Retina (tissue), 1 donor: ENCODE measurements at regions not wholly inside any gene's neighbourhood (a gene's known extent, or its start where the extent isn't known, plus 50 kb on each side); places are given as distances from the start of the nearest gene placed in this dataset.
"Not testable (repeated sequence)": the region's sequence is repeated elsewhere in the genome, so short reads cannot be mapped to it uniquely, and the experiment has no call there.

ENCODE experiments used
- DNase-seq: peaks from one replicate; pipeline ENCODE4 v3.0.0-alpha.2; 2016

GRCh38 chr15:24856397-24857390, 98.1 kb upstream of the SNRPN start:
- DNase-seq: peak; percentile 79

GRCh38 chr15:24857763-24858162, 97.0 kb upstream of the SNRPN start:
- no peak for DNase-seq

- not testable (repeated sequence) for DNase-seq
Measured at GRCh38 chr15:24858183-24858582, 96.6 kb upstream of the SNRPN start.

GRCh38 chr15:24858737-24859601, 95.8 kb upstream of the SNRPN start:
- no peak for DNase-seq

- DNase-seq: no peak
Measured at GRCh38 chr15:24861014-24861690, 93.6 kb upstream of the SNRPN start.

- DNase-seq: no peak
Measured at GRCh38 chr15:24862726-24863521, 91.9 kb upstream of the SNRPN start.

GRCh38 chr15:24865303-24865702, 89.5 kb upstream of the SNRPN start:
- no peak for DNase-seq

GRCh38 chr15:24877174-24877573, 77.6 kb upstream of the SNRPN start:
- no peak for DNase-seq

- peak; percentile 80 for DNase-seq
Measured at GRCh38 chr15:24878153-24878552, 76.6 kb upstream of the SNRPN start.

- DNase-seq: no peak
Measured at GRCh38 chr15:24879492-24879891, 75.3 kb upstream of the SNRPN start.

- no peak for DNase-seq
Measured at GRCh38 chr15:24880663-24881062, 74.1 kb upstream of the SNRPN start.

- DNase-seq: no peak
Measured at GRCh38 chr15:24886538-24886937, 68.2 kb upstream of the SNRPN start.

GRCh38 chr15:24898715-24899272, 56.0 kb upstream of the SNRPN start:
- no peak for DNase-seq

- DNase-seq: no peak
Measured at GRCh38 chr15:24899367-24899766, 55.4 kb upstream of the SNRPN start.

- DNase-seq: no peak
Measured at GRCh38 chr15:24899795-24900194, 55.0 kb upstream of the SNRPN start.

GRCh38 chr15:24901409-24901808, 53.4 kb upstream of the SNRPN start:
- DNase-seq: no peak
